T-helper 2 cell treated with Interferon-gamma antibody and Interleukin-4, amounts not matched to agents 5 μg/mL and 100 μg/mL, for 36 hours (primary cell): ENCODE measurements at regions not wholly inside any gene's neighbourhood (a gene's known extent, or its start where the extent isn't known, plus 50 kb on each side); places are given as distances from the start of the nearest gene placed in this dataset.
A peak's percentile ranks its signal among the peaks of the same experiment; 100 is the strongest.

Experiments used
- DNase-seq: peaks from one replicate; pipeline ENCODE4 v3.0.0; 2021; ENCODE audit warnings: low spot score
- H3K27ac Mint-ChIP-seq: one replicate; pipeline ENCODE4 v1.8.0; 2021; ENCODE audit warnings: mild to moderate bottlenecking, mixed read lengths
- H3K27me3 Mint-ChIP-seq: one replicate; pipeline ENCODE4 v1.8.0; 2021; ENCODE audit warnings: low read depth, mixed read lengths
- H3K36me3 Mint-ChIP-seq: one replicate; pipeline ENCODE4 v1.8.0; 2021; ENCODE audit warnings: low read depth, mixed read lengths
- H3K4me1 Mint-ChIP-seq: one replicate; pipeline ENCODE4 v1.8.0; 2021; ENCODE audit warnings: low read depth, mixed read lengths
- H3K4me3 Mint-ChIP-seq: one replicate; pipeline ENCODE4 v1.8.0; 2022; ENCODE audit warnings: mild to moderate bottlenecking, moderate library complexity, mixed read lengths
- H3K9me3 Mint-ChIP-seq: one replicate; pipeline ENCODE4 v1.8.0; 2021; ENCODE audit warnings: mixed read lengths

DNA sequence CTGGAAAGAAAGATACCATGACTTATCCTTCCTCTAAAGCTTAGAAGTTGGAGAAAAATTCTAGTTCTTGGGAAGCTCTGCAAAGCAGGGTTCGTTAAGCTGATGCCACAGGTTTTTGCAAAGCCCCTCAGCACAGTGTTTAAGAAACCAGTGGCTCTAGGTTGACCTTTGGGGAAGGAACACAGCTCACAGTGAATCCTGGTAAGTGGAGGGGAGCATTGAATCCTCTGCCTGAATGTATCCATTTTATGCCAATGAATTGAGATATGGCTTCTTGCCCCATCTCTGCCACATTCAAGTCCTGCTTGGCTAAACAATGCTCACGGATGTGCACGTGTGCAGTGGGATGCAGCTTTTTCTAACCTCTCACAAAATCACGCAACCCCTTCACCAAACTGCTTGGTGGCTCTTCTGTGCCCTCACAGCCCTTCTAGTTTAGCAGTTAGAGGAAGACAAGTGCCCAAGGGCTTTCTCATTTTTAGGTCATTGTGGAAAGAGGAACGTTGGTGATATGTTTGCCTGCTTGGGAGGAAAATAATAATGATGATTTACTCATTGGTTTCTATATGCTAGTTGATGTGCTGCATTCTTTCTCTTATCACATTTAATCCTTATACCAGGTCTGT lies 111.3 kb downstream of the DAD1 start:
- Mint-ChIP-seq H3K27ac (peak overlapping the region; percentile 41), H3K4me3 (peak overlapping the region; percentile 57), H3K9me3 (no peaks in the 10 kb centered on the region), H3K36me3 (peaks cover 5% of the 10 kb centered on the region), H3K27me3 (no peaks in the 10 kb centered on the region), H3K4me1 (no peaks in the 10 kb centered on the region)
- no peak for DNase-seq

GRCh38 chr14:22476887-22477286 lies 112.1 kb downstream of the DAD1 start:
- H3K4me1 Mint-ChIP-seq = no peaks in the 10 kb centered on the region
- peak overlapping the region; percentile 49 for H3K27ac Mint-ChIP-seq
- no peaks in the 10 kb centered on the region for H3K27me3 Mint-ChIP-seq
- peak overlapping the region; percentile 43 for H3K4me3 Mint-ChIP-seq
- no peaks in the 10 kb centered on the region for H3K9me3 Mint-ChIP-seq
- H3K36me3 Mint-ChIP-seq = peaks cover 2% of the 10 kb centered on the region
- DNase-seq = no peak

DNA sequence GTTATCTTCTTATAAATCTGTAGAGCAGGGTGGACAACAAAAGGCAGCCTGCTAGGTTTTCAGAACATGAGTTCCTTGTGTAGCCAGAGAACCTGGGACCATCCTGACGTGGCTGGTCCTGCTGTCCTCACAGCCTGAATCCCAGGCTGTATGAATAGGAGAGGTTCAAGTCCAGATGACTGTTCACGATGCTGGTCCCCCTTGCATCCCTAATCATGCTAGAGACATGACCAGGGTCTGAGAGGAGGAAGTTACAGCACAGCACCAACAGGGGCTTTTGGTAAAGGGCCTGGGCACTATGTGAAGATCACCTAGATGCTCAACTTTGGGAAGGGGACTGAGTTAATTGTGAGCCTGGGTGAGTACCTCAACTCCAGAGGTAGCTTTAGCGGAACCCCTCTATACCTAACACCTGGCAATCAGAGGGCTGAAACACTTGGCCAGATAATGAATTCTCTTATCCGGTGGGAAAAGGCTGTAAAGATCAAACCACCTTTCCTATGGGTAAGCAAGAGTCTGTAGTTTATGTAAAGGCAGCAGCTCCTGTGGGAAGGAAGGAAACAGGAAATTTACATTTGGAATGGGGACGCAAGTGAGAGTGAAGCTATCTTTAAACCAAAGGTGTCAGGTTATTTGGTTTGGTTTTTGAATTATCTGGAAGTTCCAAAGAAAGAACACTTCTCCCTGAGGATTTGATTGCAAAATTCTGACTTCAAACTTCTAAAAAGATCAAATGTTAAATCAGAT lies 112.8 kb downstream of the DAD1 start:
- Mint-ChIP-seq H3K36me3 (peaks cover 2% of the 10 kb centered on the region), H3K27ac (no peak overlapping the region), H3K4me1 (no peaks in the 10 kb centered on the region), H3K9me3 (no peaks in the 10 kb centered on the region), H3K4me3 (peak overlapping the region; percentile 15), H3K27me3 (no peaks in the 10 kb centered on the region)
- DNase-seq = no peak

GRCh38 chr14:22475381-22475780 lies 113.6 kb downstream of the DAD1 start:
- Mint-ChIP-seq H3K4me3 (no peak overlapping the region), H3K4me1 (no peaks in the 10 kb centered on the region), H3K36me3 (no peaks in the 10 kb centered on the region), H3K27me3 (no peaks in the 10 kb centered on the region), H3K27ac (no peak overlapping the region), H3K9me3 (no peaks in the 10 kb centered on the region)
- no peak for DNase-seq

DNA sequence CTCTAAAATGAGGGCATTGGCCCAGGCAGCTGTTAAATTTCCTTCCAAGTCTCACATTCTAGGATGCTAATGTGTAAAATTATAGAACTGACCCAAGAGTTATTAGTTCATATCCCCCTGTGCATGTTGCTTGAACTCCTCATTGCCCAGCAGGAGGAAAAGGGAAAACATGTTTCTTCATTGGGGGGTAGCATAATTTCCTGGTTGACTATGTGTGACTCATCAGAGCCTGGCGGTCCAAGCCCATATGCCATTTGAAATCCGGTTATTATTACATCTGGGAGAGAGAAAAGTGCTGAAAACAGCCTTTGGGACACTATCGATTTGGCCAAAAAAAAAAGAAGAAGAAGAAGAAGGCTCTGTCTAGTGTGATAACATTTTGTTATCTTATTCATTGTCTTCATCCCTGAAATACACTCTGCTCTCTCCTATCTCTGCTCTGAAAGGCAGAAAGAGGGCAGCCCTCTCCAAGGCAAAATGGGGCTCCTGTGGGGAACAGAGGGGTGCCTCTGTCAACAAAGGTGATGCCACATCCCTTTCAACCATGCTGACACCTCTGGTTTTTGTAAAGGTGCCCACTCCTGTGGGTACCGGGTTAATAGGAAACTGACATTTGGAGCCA lies 114.2 kb downstream of the DAD1 start:
- Mint-ChIP-seq H3K27ac (no peak overlapping the region), H3K9me3 (no peaks in the 10 kb centered on the region), H3K4me1 (no peaks in the 10 kb centered on the region), H3K4me3 (no peak overlapping the region), H3K36me3 (no peaks in the 10 kb centered on the region), H3K27me3 (no peaks in the 10 kb centered on the region)
- DNase-seq = no peak

GRCh38 chr14:22472935-22473854 lies 115.8 kb downstream of the DAD1 start:
- DNase-seq = no peak
- Mint-ChIP-seq H3K27ac (no peak overlapping the region), H3K4me3 (no peak overlapping the region), H3K9me3 (no peaks in the 10 kb centered on the region), H3K4me1 (no peaks in the 10 kb centered on the region), H3K27me3 (no peaks in the 10 kb centered on the region), H3K36me3 (no peaks in the 10 kb centered on the region)

GRCh38 chr14:22472466-22472865 lies 116.6 kb downstream of the DAD1 start:
- no peaks in the 10 kb centered on the region for H3K27me3 Mint-ChIP-seq
- H3K27ac Mint-ChIP-seq = no peak overlapping the region
- no peak overlapping the region for H3K4me3 Mint-ChIP-seq
- no peaks in the 10 kb centered on the region for H3K36me3 Mint-ChIP-seq
- no peaks in the 10 kb centered on the region for H3K9me3 Mint-ChIP-seq
- no peaks in the 10 kb centered on the region for H3K4me1 Mint-ChIP-seq
- no peak for DNase-seq

GRCh38 chr14:22471545-22472121 lies 117.4 kb downstream of the DAD1 start:
- no peaks in the 10 kb centered on the region for H3K36me3 Mint-ChIP-seq
- H3K4me3 Mint-ChIP-seq = no peak overlapping the region
- H3K4me1 Mint-ChIP-seq = no peaks in the 10 kb centered on the region
- no peaks in the 10 kb centered on the region for H3K9me3 Mint-ChIP-seq
- no peaks in the 10 kb centered on the region for H3K27me3 Mint-ChIP-seq
- DNase-seq = no peak
- no peak overlapping the region for H3K27ac Mint-ChIP-seq

DNA sequence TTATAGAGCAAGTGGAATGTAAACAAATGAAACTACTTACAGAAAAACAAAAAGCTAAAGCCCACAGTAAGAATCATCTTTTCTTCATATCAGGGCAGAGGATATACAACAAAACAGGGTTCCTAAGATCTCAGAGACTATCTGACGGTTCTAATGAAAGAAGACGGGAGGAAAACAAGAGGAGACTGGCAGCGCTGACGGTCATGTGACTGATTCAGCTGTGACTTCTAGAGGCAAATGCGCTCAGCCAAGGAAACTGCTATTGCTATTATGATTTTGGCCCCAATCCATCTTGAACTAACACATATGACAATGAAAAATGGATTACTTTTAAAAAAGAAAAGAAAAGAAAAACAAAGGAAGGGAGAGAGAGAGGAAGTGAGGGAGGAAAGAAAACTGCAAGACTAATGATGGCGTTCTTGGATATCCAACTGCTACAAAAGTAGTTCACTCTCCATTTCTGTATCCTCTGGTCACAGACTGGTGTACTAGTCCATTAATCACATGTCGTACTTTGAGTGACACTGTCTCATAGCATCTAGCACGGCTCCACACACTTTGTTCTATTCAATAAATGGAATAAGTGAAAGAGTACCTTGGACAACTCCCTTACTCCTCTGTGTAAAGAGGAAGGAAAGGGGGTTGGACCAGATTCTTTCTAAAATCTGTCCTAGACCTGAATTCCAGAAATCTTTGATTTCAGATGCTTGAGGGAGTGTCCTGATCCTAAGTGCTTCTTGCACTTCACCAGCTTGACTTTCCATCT lies 119.3 kb downstream of the DAD1 start:
- no peak for DNase-seq
- no peaks in the 10 kb centered on the region for H3K9me3 Mint-ChIP-seq
- no peaks in the 10 kb centered on the region for H3K4me1 Mint-ChIP-seq
- H3K27ac Mint-ChIP-seq = peak overlapping the region; percentile 41
- H3K27me3 Mint-ChIP-seq = no peaks in the 10 kb centered on the region
- H3K4me3 Mint-ChIP-seq = peak overlapping the region; percentile 46
- H3K36me3 Mint-ChIP-seq = no peaks in the 10 kb centered on the region

DNA sequence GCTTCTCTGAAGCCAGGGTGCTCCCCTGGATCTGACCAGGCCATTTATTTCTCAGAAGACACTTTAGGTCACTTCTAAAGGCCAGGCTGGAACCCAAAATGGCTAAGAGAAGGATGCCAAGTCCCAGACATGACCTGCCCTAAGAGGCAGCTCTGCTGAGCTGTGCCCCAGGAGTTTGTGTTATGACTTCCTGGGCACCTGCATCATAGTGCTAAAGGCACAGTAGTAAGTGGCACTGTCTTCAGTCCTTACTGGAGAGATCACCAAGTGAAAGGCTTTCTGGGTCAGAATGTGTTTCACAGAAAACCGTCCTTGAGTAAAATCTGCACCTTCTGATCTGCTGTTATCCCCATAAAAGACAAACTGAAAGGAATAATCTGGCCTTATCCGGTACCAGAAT lies 120.2 kb downstream of the DAD1 start:
- no peaks in the 10 kb centered on the region for H3K36me3 Mint-ChIP-seq
- no peak for DNase-seq
- no peak overlapping the region for H3K27ac Mint-ChIP-seq
- H3K4me3 Mint-ChIP-seq = no peak overlapping the region
- no peaks in the 10 kb centered on the region for H3K4me1 Mint-ChIP-seq
- no peaks in the 10 kb centered on the region for H3K27me3 Mint-ChIP-seq
- no peaks in the 10 kb centered on the region for H3K9me3 Mint-ChIP-seq

DNA sequence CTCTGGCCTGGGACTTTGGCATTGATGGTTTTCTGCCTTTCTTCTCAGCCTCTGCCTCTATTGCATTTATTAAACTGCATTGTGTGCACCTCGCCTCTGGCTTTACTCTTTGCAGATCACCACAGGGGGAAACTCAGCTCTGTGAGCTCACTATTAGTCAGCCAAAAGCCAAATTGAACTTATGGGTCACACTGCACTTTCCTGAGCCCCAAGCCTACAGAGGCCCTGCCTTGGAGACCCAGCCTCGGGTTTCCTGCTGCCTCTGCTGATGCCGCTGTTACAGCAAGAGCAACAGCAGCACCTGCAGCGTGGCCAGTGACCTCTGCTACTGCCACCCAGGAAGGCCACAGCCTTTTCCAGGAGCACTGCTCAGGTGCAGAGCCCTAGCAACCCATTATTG lies 122.5 kb downstream of the DAD1 start:
- Mint-ChIP-seq H3K9me3 (no peaks in the 10 kb centered on the region), H3K27me3 (no peaks in the 10 kb centered on the region), H3K4me3 (no peak overlapping the region), H3K36me3 (no peaks in the 10 kb centered on the region), H3K27ac (no peak overlapping the region), H3K4me1 (no peaks in the 10 kb centered on the region)
- no peak for DNase-seq

- Mint-ChIP-seq H3K27ac (no peak overlapping the region), H3K4me1 (no peaks in the 10 kb centered on the region)
- DNase-seq = no peak
Observed at GRCh38 chr14:22465201-22465840, 123.7 kb downstream of the DAD1 start.

More at GRCh38 chr14:22465201-22465840, 123.7 kb downstream of the DAD1 start:
- Mint-ChIP-seq H3K4me3 (no peak overlapping the region), H3K9me3 (no peaks in the 10 kb centered on the region), H3K27me3 (no peaks in the 10 kb centered on the region), H3K36me3 (no peaks in the 10 kb centered on the region)
